ENCODE measurements at regions not wholly inside any gene's neighbourhood (a gene's known extent, or its start where the extent isn't known, plus 50 kb on each side); places are given as distances from the start of the nearest gene placed in this dataset.

- peak; percentile 84 for DNase-seq (ENCODE audit: low read depth)
Observed at GRCh38 chr4:14096396-14096965, 469.0 kb upstream of the BOD1L1 start.

GRCh38 chr4:14100349-14100748 is 472.8 kb upstream of the BOD1L1 start:
- DNase-seq (ENCODE audit: low read depth): no peak

- DNase-seq (ENCODE audit: low read depth): peak; percentile 48
Observed at GRCh38 chr4:14110407-14110806, 482.9 kb upstream of the BOD1L1 start.

- peak; percentile 39 for DNase-seq (ENCODE audit: low read depth)
Observed at GRCh38 chr4:14111730-14112181, 484.2 kb upstream of the BOD1L1 start.

- DNase-seq (ENCODE audit: low read depth): no peak
Observed at GRCh38 chr4:14115106-14115505, 487.6 kb upstream of the BOD1L1 start.

- DNase-seq (ENCODE audit: low read depth): no peak
Observed at GRCh38 chr4:14117575-14118238, 490.2 kb upstream of the BOD1L1 start.

- DNase-seq (ENCODE audit: low read depth): no peak
Observed at GRCh38 chr4:14124816-14125215, 497.3 kb upstream of the BOD1L1 start.

- DNase-seq (ENCODE audit: low read depth): peak; percentile 21
Observed at GRCh38 chr4:14125375-14126129, 498.0 kb upstream of the BOD1L1 start.

- peak; percentile 1 for DNase-seq (ENCODE audit: low read depth)
Observed at GRCh38 chr4:14130551-14130950, 503.0 kb upstream of the BOD1L1 start.

- no peak for DNase-seq (ENCODE audit: low read depth)
Observed at GRCh38 chr4:14131335-14131734, 503.8 kb upstream of the BOD1L1 start.

GRCh38 chr4:14132301-14132700 is 504.8 kb upstream of the BOD1L1 start:
- DNase-seq (ENCODE audit: low read depth): no peak

- no peak for DNase-seq (ENCODE audit: low read depth)
Observed at GRCh38 chr4:14138106-14138505, 510.6 kb upstream of the BOD1L1 start.

GRCh38 chr4:14143892-14144291 is 516.4 kb upstream of the BOD1L1 start:
- no peak for DNase-seq (ENCODE audit: low read depth)

GRCh38 chr4:14149176-14150053 is 521.9 kb upstream of the BOD1L1 start:
- DNase-seq (ENCODE audit: low read depth): no peak

- no peak for DNase-seq (ENCODE audit: low read depth)
Observed at GRCh38 chr4:14151101-14151500, 523.6 kb upstream of the BOD1L1 start.

- no peak for DNase-seq (ENCODE audit: low read depth)
Observed at GRCh38 chr4:14152834-14153519, 525.5 kb upstream of the BOD1L1 start.

- no peak for DNase-seq (ENCODE audit: low read depth)
Observed at GRCh38 chr4:14155803-14156202, 528.3 kb upstream of the BOD1L1 start.

- no peak for DNase-seq (ENCODE audit: low read depth)
Observed at GRCh38 chr4:14157262-14157661, 529.7 kb upstream of the BOD1L1 start.

GRCh38 chr4:14165222-14165920 is 537.8 kb upstream of the BOD1L1 start:
- no peak for DNase-seq (ENCODE audit: low read depth)

- DNase-seq (ENCODE audit: low read depth): no peak
Observed at GRCh38 chr4:14167876-14168510, 540.5 kb upstream of the BOD1L1 start.

GRCh38 chr4:14168919-14169318 is 541.4 kb upstream of the BOD1L1 start:
- peak; percentile 72 for DNase-seq (ENCODE audit: low read depth)
